Transverse colon (tissue), 4 donors: ENCODE measurements at regions not wholly inside any gene's neighbourhood (a gene's known extent, or its start where the extent isn't known, plus 50 kb on each side); places are given as distances from the start of the nearest gene placed in this dataset.

Experiments used
- DNase-seq: peaks from one replicate; pipeline ENCODE4 v3.0.0-alpha.2; 2019
- H3K27ac ChIP-seq, 4 donors: fragments of 200-600 bp; sonication (generic); 2 replicates each; pipeline ENCODE4 v1.5.1; 2016 to 2018; ENCODE audit warnings: inconsistent platforms in 4 of 4
- H3K27me3 ChIP-seq: fragments of 200-600 bp; sonication (generic); 2 replicates; pipeline ENCODE4 v1.5.1; 2017; ENCODE audit warnings: inconsistent platforms
- H3K36me3 ChIP-seq, 4 donors: fragments of 200-600 bp; sonication (generic); 2 replicates each; pipeline ENCODE4 v1.5.1; 2017 to 2019; ENCODE audit warnings: inconsistent platforms in 4 of 4
- H3K4me1 ChIP-seq, 4 donors: fragments of 200-600 bp; sonication (generic); 2 replicates each; pipeline ENCODE4 v1.5.1; 2017 to 2020; ENCODE audit warnings: inconsistent platforms in 4 of 4
- H3K4me3 ChIP-seq, 4 donors: fragments of 200-600 bp; sonication (generic); 1 replicate in 1 of 4; 2 replicates in 3 of 4; pipeline versions ENCODE4 v1.5.1 to v1.6.1; 2017 to 2019; ENCODE audit warnings: inconsistent platforms in 4 of 4
- H3K9me3 ChIP-seq, 2 donors: fragments of 200-600 bp; sonication (generic); 2 replicates each; pipeline ENCODE4 v1.5.1; 2017 to 2019; ENCODE audit warnings: inconsistent platforms in 2 of 2
- CTCF ChIP-seq, 5 experiments: fragments of 200-600 bp in 3 of 5; fragments of 450-650 bp in 2 of 5; sonication (generic) in 3 of 5; IDR thresholded peaks; 1 replicate in 2 of 5; 2 replicates in 3 of 5; pipeline ENCODE4 v1.5.1; 2016 to 2017; ENCODE audit warnings: antibody characterized with exemption in 5 of 5, inconsistent platforms in 3 of 5, mild to moderate bottlenecking in 2 of 5, moderate library complexity in 1 of 5
- EP300 ChIP-seq: sonication (generic); formaldehyde crosslinking; IDR thresholded peaks from one replicate; pipeline ENCODE4 v1.6.1; 2017; ENCODE audit warnings: antibody characterized with exemption, low read depth
- POLR2A ChIP-seq: fragments of 450-650 bp; IDR thresholded peaks from one replicate; pipeline ENCODE4 v1.6.1; 2016; ENCODE audit warnings: antibody characterized with exemption, mild to moderate bottlenecking, moderate library complexity
- POLR2AphosphoS5 ChIP-seq, 3 donors: sonication (generic); formaldehyde crosslinking; IDR thresholded peaks; one replicate each; pipeline ENCODE4 v1.6.1; 2016; ENCODE audit warnings: antibody characterized with exemption in 3 of 3
- WGBS, 2 donors: methylation state at CpG; one replicate each; pipeline ENCODE4 v1.1.5; 2018; ENCODE audit warnings: low coverage in 1 of 2; 5-methylcytosine and 5-hydroxymethylcytosine counted together
- in situ Hi-C, 4 donors: fragments of 200-750 bp; cut with MboI; loops; one replicate each; pipeline versions ENCODE4 v1.15.0 to v1.15.1; 2017; ENCODE audit warnings: low sequenced_read_pairs in 3 of 4, low pct_ligation_motif_present in 1 of 4, low pct_unique_long_range_greater_than_20kb in 1 of 4
- intact Hi-C: fragments of 100-400 bp; cut with DNase I; formaldehyde crosslinking; loops from one replicate; pipeline ENCODE4 v1.15.1; 2023; ENCODE audit warnings: low total_unique reads

- H3K9me3 ChIP-seq, result no peaks in the 10 kb centered on the region
- no peak overlapping the region for H3K27ac ChIP-seq
- H3K27me3 ChIP-seq, result no peaks in the 10 kb centered on the region
- intact Hi-C loops, result no loop called here
- WGBS, 2 donors, result 56 to 72% methylated on average over 1 of the region's 1 CpG
- H3K36me3 ChIP-seq, result no peaks in the 10 kb centered on the region
- H3K4me3 ChIP-seq, result no peak overlapping the region
- in situ Hi-C loops, result no loop called here
- TF ChIP-seq POLR2AphosphoS5 (IDR thresholded peaks at IDR 0.05), result no peak
- no peak for TF ChIP-seq EP300
- TF ChIP-seq POLR2A, result no peak
- no peak for TF ChIP-seq CTCF (IDR thresholded peaks at IDR 0.05)
- H3K4me1 ChIP-seq, result no peaks in the 10 kb centered on the region
- DNase-seq, result no peak
Observed at GRCh38 chr11:93929407-93929806, 79.0 kb upstream of the VSTM5 start.

- Histone ChIP-seq H3K4me1 (no peaks in the 10 kb centered on the region), H3K4me3 (no peak overlapping the region), H3K27ac (no peak overlapping the region), H3K9me3 (no peaks in the 10 kb centered on the region), H3K36me3 (no peaks in the 10 kb centered on the region), H3K27me3 (no peaks in the 10 kb centered on the region)
- no peak for TF ChIP-seq CTCF (IDR thresholded peaks at IDR 0.05)
- no peak for TF ChIP-seq POLR2AphosphoS5 (IDR thresholded peaks at IDR 0.05)
- TF ChIP-seq EP300, result no peak
- no peak for TF ChIP-seq POLR2A
- intact Hi-C loops, result no loop called here
- in situ Hi-C loops, result no loop called here
- DNase-seq, result no peak
- 59 to 62% methylated on average over 3 of the region's 3 CpGs for WGBS, 2 donors
Observed at GRCh38 chr11:93933230-93933629, 82.8 kb upstream of the VSTM5 start.

GRCh38 chr11:93935826-93936225 lies 85.3 kb upstream of the HEPHL1 start:
- Histone ChIP-seq H3K9me3 (no peaks in the 10 kb centered on the region), H3K4me1 (no peaks in the 10 kb centered on the region), H3K4me3 (no peak overlapping the region), H3K36me3 (no peaks in the 10 kb centered on the region), H3K27ac (no peak overlapping the region), H3K27me3 (no peaks in the 10 kb centered on the region)
- no peak for DNase-seq
- WGBS, 2 donors, result 34 to 57% methylated on average over 4 to 5 of the region's 5 CpGs
- in situ Hi-C loops (no loop called here), intact Hi-C loops (no loop called here)
- no peak for TF ChIP-seq EP300
- TF ChIP-seq POLR2AphosphoS5 (IDR thresholded peaks at IDR 0.05), result no peak
- TF ChIP-seq CTCF (IDR thresholded peaks at IDR 0.05), result no peak
- no peak for TF ChIP-seq POLR2A

GRCh38 chr11:93936460-93936859 lies 84.7 kb upstream of the HEPHL1 start:
- H3K4me1 ChIP-seq, result no peaks in the 10 kb centered on the region
- H3K36me3 ChIP-seq, result no peaks in the 10 kb centered on the region
- DNase-seq, result no peak
- no peaks in the 10 kb centered on the region for H3K9me3 ChIP-seq
- no peak overlapping the region for H3K4me3 ChIP-seq
- no peak for TF ChIP-seq POLR2A
- TF ChIP-seq CTCF (IDR thresholded peaks at IDR 0.05), result no peak
- in situ Hi-C loops, result no loop called here
- no peaks in the 10 kb centered on the region for H3K27me3 ChIP-seq
- 50% methylated on average over 3 of the region's 3 CpGs; no CpG with 5 or more reads in 1 of the 2 donors for WGBS, 2 donors
- intact Hi-C loops, result no loop called here
- no peak overlapping the region for H3K27ac ChIP-seq
